Ishikawa (cell line): ENCODE measurements at regions not wholly inside any gene's neighbourhood (a gene's known extent, or its start where the extent isn't known, plus 50 kb on each side); places are given as distances from the start of the nearest gene placed in this dataset.

Experiments
- CEBPB ChIP-seq: IDR thresholded peaks from 2 replicates; pipeline ENCODE4 v1.6.1; 2012
- CREB1 ChIP-seq: IDR thresholded peaks from 2 replicates; pipeline ENCODE4 v1.6.1; 2012; ENCODE audit warnings: low read depth
- EGR1 ChIP-seq: IDR thresholded peaks from 2 replicates; pipeline ENCODE4 v1.6.1; 2012
- EP300 ChIP-seq: IDR thresholded peaks from 2 replicates; pipeline ENCODE4 v1.6.1; 2012; ENCODE audit warnings: borderline replicate concordance
- FOXM1 ChIP-seq: IDR thresholded peaks from 2 replicates; pipeline ENCODE4 v1.6.1; 2012; ENCODE audit warnings: low read depth, borderline replicate concordance
- MAX ChIP-seq: IDR thresholded peaks from 2 replicates; pipeline ENCODE4 v1.6.1; 2012
- NFIC ChIP-seq: IDR thresholded peaks from 2 replicates; pipeline ENCODE4 v1.6.1; 2012
- RAD21 ChIP-seq: IDR thresholded peaks from 2 replicates; pipeline ENCODE4 v1.6.1; 2012; ENCODE audit warnings: low read depth
- TAF1 ChIP-seq: IDR thresholded peaks from 2 replicates; pipeline ENCODE4 v1.6.1; 2012; ENCODE audit warnings: low read depth, mild to moderate bottlenecking
- TCF12 ChIP-seq: IDR thresholded peaks from 2 replicates; pipeline ENCODE4 v1.6.1; 2012; ENCODE audit warnings: low read depth
- TEAD4 ChIP-seq: IDR thresholded peaks from 2 replicates; pipeline ENCODE4 v1.6.1; 2012
- USF1 ChIP-seq: IDR thresholded peaks from 2 replicates; pipeline ENCODE4 v1.6.1; 2012
- YY1 ChIP-seq: IDR thresholded peaks from 2 replicates; pipeline ENCODE4 v1.6.1; 2012; ENCODE audit warnings: low read depth
- ZBTB7A ChIP-seq: IDR thresholded peaks from 2 replicates; pipeline ENCODE4 v1.6.1; 2012; ENCODE audit warnings: low read depth
- TF ChIP-seq, protein P1 (sequence below): IDR thresholded peaks from 2 replicates; pipeline ENCODE4 v1.6.1; 2012; ENCODE audit warnings: low read depth, mild to moderate bottlenecking

- TF ChIP-seq TCF12 (no peak), CREB1 (no peak), YY1 (no peak), USF1 (no peak), EP300 (no peak), RAD21 (no peak), EGR1 (no peak), CEBPB (no peak), MAX (no peak), NFIC (no peak), TAF1 (no peak), TEAD4 (no peak), FOXM1 (no peak), ZBTB7A (no peak)
- TF ChIP-seq, protein P1, sequence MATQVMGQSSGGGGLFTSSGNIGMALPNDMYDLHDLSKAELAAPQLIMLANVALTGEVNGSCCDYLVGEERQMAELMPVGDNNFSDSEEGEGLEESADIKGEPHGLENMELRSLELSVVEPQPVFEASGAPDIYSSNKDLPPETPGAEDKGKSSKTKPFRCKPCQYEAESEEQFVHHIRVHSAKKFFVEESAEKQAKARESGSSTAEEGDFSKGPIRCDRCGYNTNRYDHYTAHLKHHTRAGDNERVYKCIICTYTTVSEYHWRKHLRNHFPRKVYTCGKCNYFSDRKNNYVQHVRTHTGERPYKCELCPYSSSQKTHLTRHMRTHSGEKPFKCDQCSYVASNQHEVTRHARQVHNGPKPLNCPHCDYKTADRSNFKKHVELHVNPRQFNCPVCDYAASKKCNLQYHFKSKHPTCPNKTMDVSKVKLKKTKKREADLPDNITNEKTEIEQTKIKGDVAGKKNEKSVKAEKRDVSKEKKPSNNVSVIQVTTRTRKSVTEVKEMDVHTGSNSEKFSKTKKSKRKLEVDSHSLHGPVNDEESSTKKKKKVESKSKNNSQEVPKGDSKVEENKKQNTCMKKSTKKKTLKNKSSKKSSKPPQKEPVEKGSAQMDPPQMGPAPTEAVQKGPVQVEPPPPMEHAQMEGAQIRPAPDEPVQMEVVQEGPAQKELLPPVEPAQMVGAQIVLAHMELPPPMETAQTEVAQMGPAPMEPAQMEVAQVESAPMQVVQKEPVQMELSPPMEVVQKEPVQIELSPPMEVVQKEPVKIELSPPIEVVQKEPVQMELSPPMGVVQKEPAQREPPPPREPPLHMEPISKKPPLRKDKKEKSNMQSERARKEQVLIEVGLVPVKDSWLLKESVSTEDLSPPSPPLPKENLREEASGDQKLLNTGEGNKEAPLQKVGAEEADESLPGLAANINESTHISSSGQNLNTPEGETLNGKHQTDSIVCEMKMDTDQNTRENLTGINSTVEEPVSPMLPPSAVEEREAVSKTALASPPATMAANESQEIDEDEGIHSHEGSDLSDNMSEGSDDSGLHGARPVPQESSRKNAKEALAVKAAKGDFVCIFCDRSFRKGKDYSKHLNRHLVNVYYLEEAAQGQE = no peak
These were observed 145.0 kb upstream of the COL5A1 start for GRCh38 chr9:134496413-134497282.

GRCh38 chr9:134497283-134497860 is 144.2 kb upstream of the COL5A1 start:
- TF ChIP-seq CEBPB (no peak), TCF12 (no peak), FOXM1 (no peak), RAD21 (no peak), TAF1 (no peak), EGR1 (no peak), YY1 (no peak), MAX (no peak), NFIC (no peak), ZBTB7A (no peak), USF1 (no peak), EP300 (no peak), CREB1 (no peak), TEAD4 (no peak)
- TF ChIP-seq, protein P1 = no peak

DNA sequence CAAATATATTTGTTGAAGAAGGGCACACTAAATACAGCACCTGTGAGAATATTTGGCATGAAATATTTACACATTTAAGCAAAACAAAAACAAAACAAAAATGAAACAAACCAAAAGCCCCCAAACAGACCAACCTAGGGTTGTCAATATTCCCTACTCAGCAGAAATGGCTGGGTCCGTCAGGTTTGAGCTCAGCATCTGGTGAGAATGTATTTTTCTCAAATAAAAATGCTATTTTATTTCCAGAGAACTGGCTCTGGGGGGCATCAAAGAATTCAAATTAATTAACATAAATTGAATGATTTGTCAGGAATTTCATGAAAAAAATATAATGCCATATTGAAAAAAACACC is 142.8 kb upstream of the COL5A1 start:
- TF ChIP-seq CEBPB (no peak), RAD21 (no peak), CREB1 (no peak), EGR1 (no peak), NFIC (no peak), YY1 (no peak), EP300 (no peak), FOXM1 (no peak), MAX (no peak), USF1 (no peak)
- TF ChIP-seq, protein P1 = no peak
